Left ventricle myocardium inferior (tissue), 1 donor: ENCODE measurements at regions not wholly inside any gene's neighbourhood (a gene's known extent, or its start where the extent isn't known, plus 50 kb on each side); places are given as distances from the start of the nearest gene placed in this dataset.
"Not testable (repeated sequence)": the region's sequence is repeated elsewhere in the genome, so short reads cannot be mapped to it uniquely, and the experiment has no call there.

Source experiments
- DNase-seq: peaks from one replicate; pipeline ENCODE4 v3.0.0-alpha.2; 2020
- H3K27ac ChIP-seq: fragments of 200-600 bp; replicated peaks from 2 replicates; pipeline ENCODE4 v1.8.0; 2021
- H3K27me3 ChIP-seq: fragments of 200-600 bp; 2 replicates; pipeline ENCODE4 v1.8.0; 2021; ENCODE audit warnings: low read depth
- H3K36me3 ChIP-seq: fragments of 200-600 bp; 2 replicates; pipeline ENCODE4 v1.8.0; 2021
- H3K4me1 ChIP-seq: fragments of 200-600 bp; 2 replicates; pipeline ENCODE4 v1.8.0; 2021
- H3K4me3 ChIP-seq: fragments of 200-600 bp; 2 replicates; pipeline ENCODE4 v1.8.0; 2021; ENCODE audit warnings: mild to moderate bottlenecking, moderate library complexity
- H3K9me3 ChIP-seq: fragments of 200-600 bp; replicated peaks from 2 replicates; pipeline ENCODE4 v1.8.0; 2021
- CTCF ChIP-seq: fragments of 200-600 bp; IDR thresholded peaks from 2 replicates; pipeline ENCODE4 v1.8.0; 2021; ENCODE audit warnings: antibody characterized with exemption, mild to moderate bottlenecking, borderline replicate concordance
- intact Hi-C: fragments of 100-400 bp; cut with micrococcal nuclease; formaldehyde crosslinking; loops from one replicate; pipeline ENCODE4 v1.11.0; 2022
- donor health status: DM: no; HTN: yes; CAD: no; lungs with severe emphysema.

- H3K4me3 ChIP-seq = no peak overlapping the region
- no peaks in the 10 kb centered on the region for H3K36me3 ChIP-seq
- no peaks in the 10 kb centered on the region for H3K9me3 ChIP-seq
- TF ChIP-seq CTCF = no peak
- DNase-seq = no peak
- intact Hi-C loops = no loop called here
- no peaks in the 10 kb centered on the region for H3K4me1 ChIP-seq
- H3K27ac ChIP-seq = no peak overlapping the region
- H3K27me3 ChIP-seq = no peaks in the 10 kb centered on the region
These were observed 667.5 kb downstream of the UTRN start for GRCh38 chr6:144952456-144953240.

DNA sequence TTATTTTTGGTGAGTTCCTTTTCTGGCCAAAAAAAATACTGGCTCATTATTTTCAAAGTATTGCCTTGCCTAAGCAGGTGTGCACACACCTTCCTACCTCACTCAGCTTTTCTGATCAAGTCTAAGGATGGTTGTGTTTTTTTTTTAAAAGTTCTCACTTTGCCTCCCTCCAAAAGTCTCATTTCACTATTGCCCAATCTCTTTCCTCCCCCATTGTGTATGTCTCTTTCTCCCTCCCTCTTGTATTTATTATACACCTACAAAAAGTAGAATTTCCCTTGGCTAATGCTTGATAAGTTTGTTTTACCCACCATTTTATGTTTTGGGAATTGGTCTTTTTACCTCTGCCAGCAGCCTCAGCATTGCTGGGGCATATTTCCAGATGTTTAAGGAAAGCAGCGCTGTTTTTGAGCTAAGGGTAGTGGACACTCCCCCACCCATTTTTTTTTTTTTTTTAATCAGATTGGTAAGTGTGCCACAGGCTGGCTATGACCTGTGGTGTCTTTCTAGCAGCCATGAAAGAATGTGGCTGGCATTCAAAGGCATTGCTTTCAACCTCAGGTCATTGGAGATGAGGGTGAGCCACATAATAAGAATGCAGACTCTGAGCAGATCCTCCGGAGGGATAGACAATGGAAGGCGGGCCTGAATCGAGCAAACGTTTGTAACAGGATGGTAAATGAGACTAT is 668.6 kb downstream of the UTRN start:
- no peaks in the 10 kb centered on the region for H3K27me3 ChIP-seq

DNA sequence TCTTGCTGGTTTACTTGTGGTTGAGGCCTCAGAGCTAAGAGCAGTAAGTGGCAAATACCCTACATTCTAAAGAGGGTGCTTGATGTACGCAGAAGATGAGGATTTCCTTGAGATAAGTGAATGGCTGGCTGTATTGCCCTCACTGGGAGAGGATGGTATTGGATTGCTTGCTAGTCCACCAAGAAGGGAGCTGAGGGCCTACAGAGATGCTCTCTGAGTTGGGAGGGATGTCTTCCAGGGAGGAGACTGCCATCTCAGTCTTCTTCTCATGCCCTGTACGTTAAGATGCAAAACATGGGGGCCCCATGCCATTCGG is 669.1 kb downstream of the UTRN start:
- no peaks in the 10 kb centered on the region for H3K4me1 ChIP-seq
- DNase-seq = no peak
- no peak overlapping the region for H3K4me3 ChIP-seq
- no peaks in the 10 kb centered on the region for H3K27me3 ChIP-seq
- H3K9me3 ChIP-seq = no peaks in the 10 kb centered on the region
- intact Hi-C loops = no loop called here
- H3K27ac ChIP-seq = no peak overlapping the region
- no peak for TF ChIP-seq CTCF
- H3K36me3 ChIP-seq = no peaks in the 10 kb centered on the region

More for the DNA sequence above, 668.6 kb downstream of the UTRN start:
- Histone ChIP-seq H3K4me1 (no peaks in the 10 kb centered on the region), H3K4me3 (no peak overlapping the region), H3K36me3 (no peaks in the 10 kb centered on the region), H3K27ac (no peak overlapping the region), H3K9me3 (no peaks in the 10 kb centered on the region)
- intact Hi-C loops = no loop called here
- TF ChIP-seq CTCF = no peak
- no peak for DNase-seq

DNA sequence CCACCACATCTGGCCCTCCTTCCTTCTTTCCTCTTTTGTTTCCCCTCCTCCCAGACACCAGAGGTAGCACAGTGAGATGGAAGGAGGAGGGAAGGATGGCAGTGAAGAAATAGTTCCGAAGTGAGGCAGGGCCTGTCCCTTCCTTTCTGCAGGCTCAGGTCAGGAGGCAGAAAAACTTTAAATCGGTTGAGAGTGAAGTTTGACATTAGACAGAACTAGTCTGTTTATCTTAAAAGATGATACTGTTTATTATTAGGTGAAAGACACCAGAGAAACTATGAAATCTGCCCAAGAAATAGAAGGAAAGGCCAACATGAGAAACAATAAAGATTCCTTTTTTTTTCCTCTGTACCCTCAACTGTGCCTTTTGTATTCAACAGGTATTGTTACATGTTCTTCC is 670.3 kb downstream of the UTRN start:
- TF ChIP-seq CTCF = no peak
- Histone ChIP-seq H3K27ac (no peak overlapping the region), H3K9me3 (no peaks in the 10 kb centered on the region), H3K27me3 (no peaks in the 10 kb centered on the region), H3K4me1 (no peaks in the 10 kb centered on the region), H3K4me3 (no peak overlapping the region), H3K36me3 (no peaks in the 10 kb centered on the region)
- intact Hi-C loops = no loop called here
- no peak for DNase-seq

GRCh38 chr6:144955859-144956258 is 670.7 kb downstream of the UTRN start:
- intact Hi-C loops = no loop called here
- no peak overlapping the region for H3K27ac ChIP-seq

DNA sequence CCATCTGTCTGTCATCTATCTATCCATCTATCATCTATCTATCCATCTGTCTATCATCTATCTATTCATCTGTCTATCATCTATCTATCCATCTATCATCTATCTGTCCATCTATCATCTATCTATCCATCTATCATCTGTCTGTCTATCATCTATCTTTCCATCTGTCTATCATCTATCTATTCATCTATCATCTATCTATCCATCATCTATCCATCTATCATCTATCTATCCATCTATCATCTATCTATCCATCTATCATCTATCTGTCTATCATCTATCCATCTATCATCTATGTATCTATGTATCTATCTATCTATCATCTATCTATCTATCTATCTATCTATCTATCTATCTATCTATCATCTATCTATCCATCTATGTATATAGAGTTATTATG is 671.6 kb downstream of the UTRN start:
- H3K27ac ChIP-seq, H3K4me3 ChIP-seq, intact Hi-C loops, H3K27me3 ChIP-seq, DNase-seq, H3K36me3 ChIP-seq, H3K9me3 ChIP-seq, H3K4me1 ChIP-seq: not testable (repeated sequence)

More at GRCh38 chr6:144955859-144956258, 670.7 kb downstream of the UTRN start:
- no peak for TF ChIP-seq CTCF
- H3K4me3 ChIP-seq = no peak overlapping the region
- H3K27me3 ChIP-seq = no peaks in the 10 kb centered on the region
- H3K36me3 ChIP-seq = no peaks in the 10 kb centered on the region
- no peaks in the 10 kb centered on the region for H3K9me3 ChIP-seq
- DNase-seq = no peak
- no peaks in the 10 kb centered on the region for H3K4me1 ChIP-seq
